ENCODE measurements at regions not wholly inside any gene's neighbourhood (a gene's known extent, or its start where the extent isn't known, plus 50 kb on each side); places are given as distances from the start of the nearest gene placed in this dataset.

DNA sequence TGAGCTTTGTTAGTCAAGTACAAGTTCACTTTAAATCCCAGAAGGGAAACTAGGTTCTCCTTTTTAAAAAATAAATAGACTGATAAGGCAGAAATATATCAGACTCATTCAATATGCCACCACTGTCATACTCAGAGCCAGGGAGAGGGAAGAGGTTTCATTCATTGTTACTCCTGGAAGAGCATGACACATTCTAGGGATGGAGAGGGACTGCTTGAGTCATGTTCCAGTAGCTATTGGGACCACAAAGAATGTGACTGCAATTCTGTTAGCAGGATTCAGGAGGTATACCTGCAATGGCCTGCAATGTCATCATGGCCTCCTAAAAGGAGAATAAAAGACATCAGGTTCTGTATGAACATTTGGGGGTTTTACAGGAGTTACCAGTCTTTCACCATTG is 167.6 kb downstream of the TFAP2B start:
- Histone ChIP-seq H3K27me3 (ENCODE audit: control insufficient read depth, insufficient read depth, low read length) (no peaks in the 10 kb centered on the region), H3K4me2 (ENCODE audit: extremely low read depth, insufficient read depth, low read length) (no peak overlapping the region), H3K27ac (ENCODE audit: insufficient read depth, low read length) (no peak overlapping the region), H3K9ac (ENCODE audit: insufficient read depth, low read length) (no peak overlapping the region), H4K20me1 (ENCODE audit: control insufficient read depth, extremely low read depth, insufficient read depth, low read length) (no peaks in the 10 kb centered on the region), H3K4me3 (replicated peaks in 1 of 4; ENCODE audit: control extremely low read depth in 1 of 4, insufficient read depth in 1 of 4, low read depth in 3 of 4, low read length in 4 of 4) (no peak overlapping the region), H3K36me3 (ENCODE audit: control insufficient read depth, insufficient read depth, low read length) (no peaks in the 10 kb centered on the region), H2AFZ (ENCODE audit: low read length) (no peak overlapping the region), H3K79me2 (ENCODE audit: control insufficient read depth, insufficient read depth, low read length) (no peaks in the 10 kb centered on the region), H3K9me3 (ENCODE audit: control insufficient read depth, insufficient read depth, low read depth, low read length) (no peaks in the 10 kb centered on the region), H3K4me1 (ENCODE audit: control insufficient read depth, extremely low read depth, insufficient read depth, low read length) (no peaks in the 10 kb centered on the region)
- no peak for DNase-seq (ENCODE audit: low read depth in 2 of 2)
- TF ChIP-seq, protein P1, sequence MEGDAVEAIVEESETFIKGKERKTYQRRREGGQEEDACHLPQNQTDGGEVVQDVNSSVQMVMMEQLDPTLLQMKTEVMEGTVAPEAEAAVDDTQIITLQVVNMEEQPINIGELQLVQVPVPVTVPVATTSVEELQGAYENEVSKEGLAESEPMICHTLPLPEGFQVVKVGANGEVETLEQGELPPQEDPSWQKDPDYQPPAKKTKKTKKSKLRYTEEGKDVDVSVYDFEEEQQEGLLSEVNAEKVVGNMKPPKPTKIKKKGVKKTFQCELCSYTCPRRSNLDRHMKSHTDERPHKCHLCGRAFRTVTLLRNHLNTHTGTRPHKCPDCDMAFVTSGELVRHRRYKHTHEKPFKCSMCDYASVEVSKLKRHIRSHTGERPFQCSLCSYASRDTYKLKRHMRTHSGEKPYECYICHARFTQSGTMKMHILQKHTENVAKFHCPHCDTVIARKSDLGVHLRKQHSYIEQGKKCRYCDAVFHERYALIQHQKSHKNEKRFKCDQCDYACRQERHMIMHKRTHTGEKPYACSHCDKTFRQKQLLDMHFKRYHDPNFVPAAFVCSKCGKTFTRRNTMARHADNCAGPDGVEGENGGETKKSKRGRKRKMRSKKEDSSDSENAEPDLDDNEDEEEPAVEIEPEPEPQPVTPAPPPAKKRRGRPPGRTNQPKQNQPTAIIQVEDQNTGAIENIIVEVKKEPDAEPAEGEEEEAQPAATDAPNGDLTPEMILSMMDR (conservative IDR thresholded peaks at IDR 0.05 in 1 of 2, IDR thresholded peaks at IDR 0.05 in 1 of 2; ENCODE audit: low read depth in 1 of 2, low read length in 2 of 2): no peak
- no peak for TF ChIP-seq EZH2 (IDR thresholded peaks at IDR 0.05; ENCODE audit: low read length, missing control alignments)

DNA sequence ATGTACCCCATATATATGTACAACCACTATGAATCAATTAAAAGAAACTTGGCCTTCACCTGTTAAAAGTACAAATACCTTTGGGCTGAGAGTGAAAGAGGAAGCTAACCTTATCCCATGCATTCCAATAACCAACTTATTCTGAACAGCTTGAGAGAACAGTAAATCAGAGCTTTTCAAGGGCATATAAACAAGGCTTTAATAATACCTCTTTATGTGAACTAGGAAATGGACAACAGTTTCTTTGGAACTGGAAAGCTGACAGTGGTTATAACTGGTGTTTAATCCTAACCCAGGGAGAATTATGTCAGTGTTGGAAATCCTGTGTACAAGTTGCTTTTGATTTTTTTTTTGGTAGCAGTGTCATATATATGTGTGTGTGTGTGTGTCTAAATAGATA is 170.5 kb downstream of the TFAP2B start:
- H3K79me2 ChIP-seq (ENCODE audit: control insufficient read depth, insufficient read depth, low read length): no peaks in the 10 kb centered on the region
- H2AFZ ChIP-seq (ENCODE audit: low read length): no peak overlapping the region
- no peak overlapping the region for H3K9ac ChIP-seq (ENCODE audit: insufficient read depth, low read length)
- no peaks in the 10 kb centered on the region for H3K9me3 ChIP-seq (ENCODE audit: control insufficient read depth, insufficient read depth, low read depth, low read length)
- TF ChIP-seq, protein P1 (conservative IDR thresholded peaks at IDR 0.05 in 1 of 2, IDR thresholded peaks at IDR 0.05 in 1 of 2; ENCODE audit: low read depth in 1 of 2, low read length in 2 of 2): no peak
- no peak for TF ChIP-seq EZH2 (IDR thresholded peaks at IDR 0.05; ENCODE audit: low read length, missing control alignments)
- no peak for DNase-seq (ENCODE audit: low read depth in 2 of 2)
- no peaks in the 10 kb centered on the region for H3K36me3 ChIP-seq (ENCODE audit: control insufficient read depth, insufficient read depth, low read length)
- H4K20me1 ChIP-seq (ENCODE audit: control insufficient read depth, extremely low read depth, insufficient read depth, low read length): no peaks in the 10 kb centered on the region
- no peaks in the 10 kb centered on the region for H3K27me3 ChIP-seq (ENCODE audit: control insufficient read depth, insufficient read depth, low read length)
- H3K4me2 ChIP-seq (ENCODE audit: extremely low read depth, insufficient read depth, low read length): no peak overlapping the region
- H3K4me3 ChIP-seq (replicated peaks in 1 of 4; ENCODE audit: control extremely low read depth in 1 of 4, insufficient read depth in 1 of 4, low read depth in 3 of 4, low read length in 4 of 4): no peak overlapping the region
- H3K4me1 ChIP-seq (ENCODE audit: control insufficient read depth, extremely low read depth, insufficient read depth, low read length): no peaks in the 10 kb centered on the region
- H3K27ac ChIP-seq (ENCODE audit: insufficient read depth, low read length): no peak overlapping the region

DNA sequence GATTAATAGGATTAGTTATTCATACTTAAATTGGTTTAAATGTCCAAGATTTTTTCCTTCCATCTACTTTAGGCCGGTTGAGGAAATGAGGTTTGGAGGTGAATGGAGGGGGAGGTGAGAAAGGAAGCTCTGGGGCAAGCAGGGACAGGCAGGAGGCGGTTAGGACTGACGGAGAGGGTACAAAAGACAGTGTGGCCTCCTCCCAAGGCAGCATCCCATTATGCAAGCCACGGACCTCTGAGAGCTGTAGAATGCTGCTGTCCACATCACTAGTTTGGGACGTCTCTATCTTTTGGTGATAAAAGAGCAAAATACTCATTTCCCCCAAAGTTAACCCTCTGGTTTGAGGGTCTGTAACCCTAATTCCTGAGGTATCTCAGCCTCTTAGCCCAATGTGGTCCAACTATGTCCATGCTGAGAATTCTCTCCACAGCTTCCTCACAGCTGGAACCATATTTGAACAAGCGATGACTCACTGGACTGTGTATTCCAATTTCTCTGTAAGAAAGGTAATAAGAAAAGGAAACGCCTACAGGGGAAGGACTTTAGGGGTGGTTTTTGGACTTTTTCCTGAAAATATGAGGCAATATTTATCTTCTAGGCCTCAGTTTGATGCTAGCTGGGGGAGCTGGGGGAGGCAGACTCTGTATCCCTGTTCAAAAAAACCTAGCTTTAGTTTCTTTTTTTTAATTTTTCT is 172.2 kb downstream of the TFAP2B start:
- TF ChIP-seq, protein P1 (conservative IDR thresholded peaks at IDR 0.05 in 1 of 2, IDR thresholded peaks at IDR 0.05 in 1 of 2; ENCODE audit: low read depth in 1 of 2, low read length in 2 of 2): no peak

More for the DNA sequence above, 172.2 kb downstream of the TFAP2B start:
- H3K27me3 ChIP-seq (ENCODE audit: control insufficient read depth, insufficient read depth, low read length): no peaks in the 10 kb centered on the region
- no peak overlapping the region for H3K4me3 ChIP-seq (replicated peaks in 1 of 4; ENCODE audit: control extremely low read depth in 1 of 4, insufficient read depth in 1 of 4, low read depth in 3 of 4, low read length in 4 of 4)
- no peak overlapping the region for H2AFZ ChIP-seq (ENCODE audit: low read length)
- no peak overlapping the region for H3K4me2 ChIP-seq (ENCODE audit: extremely low read depth, insufficient read depth, low read length)
- no peaks in the 10 kb centered on the region for H3K9me3 ChIP-seq (ENCODE audit: control insufficient read depth, insufficient read depth, low read depth, low read length)
- no peak overlapping the region for H3K27ac ChIP-seq (ENCODE audit: insufficient read depth, low read length)
- H3K9ac ChIP-seq (ENCODE audit: insufficient read depth, low read length): no peak overlapping the region
- H3K79me2 ChIP-seq (ENCODE audit: control insufficient read depth, insufficient read depth, low read length): no peaks in the 10 kb centered on the region
- no peaks in the 10 kb centered on the region for H4K20me1 ChIP-seq (ENCODE audit: control insufficient read depth, extremely low read depth, insufficient read depth, low read length)
- peak in 1 of 2 donors; percentile 8 for DNase-seq (ENCODE audit: low read depth in 2 of 2)
- H3K36me3 ChIP-seq (ENCODE audit: control insufficient read depth, insufficient read depth, low read length): no peaks in the 10 kb centered on the region
- H3K4me1 ChIP-seq (ENCODE audit: control insufficient read depth, extremely low read depth, insufficient read depth, low read length): no peaks in the 10 kb centered on the region
